ENCODE measurements at regions not wholly inside any gene's neighbourhood (a gene's known extent, or its start where the extent isn't known, plus 50 kb on each side); places are given as distances from the start of the nearest gene placed in this dataset.

DNA sequence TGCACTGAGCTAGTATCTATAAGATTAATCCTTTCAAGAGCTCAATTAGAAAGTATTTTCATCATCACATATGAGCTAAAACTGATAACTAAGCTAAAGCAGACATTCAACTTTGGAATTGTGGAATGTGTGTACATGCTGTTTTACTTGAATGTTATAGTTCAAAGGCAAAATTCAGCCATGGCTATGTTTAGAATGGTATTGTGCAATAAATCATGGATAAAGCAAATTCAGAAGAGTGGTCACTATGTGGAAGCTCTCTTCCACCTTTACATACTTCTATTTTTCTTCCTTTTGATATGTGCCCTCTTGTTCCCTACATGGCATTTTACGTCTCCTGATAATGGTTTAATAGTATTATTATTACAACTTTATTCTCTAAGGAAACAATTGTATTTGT, 1366.3 kb upstream of the LRRTM1 start:
- TF ChIP-seq, protein P1, sequence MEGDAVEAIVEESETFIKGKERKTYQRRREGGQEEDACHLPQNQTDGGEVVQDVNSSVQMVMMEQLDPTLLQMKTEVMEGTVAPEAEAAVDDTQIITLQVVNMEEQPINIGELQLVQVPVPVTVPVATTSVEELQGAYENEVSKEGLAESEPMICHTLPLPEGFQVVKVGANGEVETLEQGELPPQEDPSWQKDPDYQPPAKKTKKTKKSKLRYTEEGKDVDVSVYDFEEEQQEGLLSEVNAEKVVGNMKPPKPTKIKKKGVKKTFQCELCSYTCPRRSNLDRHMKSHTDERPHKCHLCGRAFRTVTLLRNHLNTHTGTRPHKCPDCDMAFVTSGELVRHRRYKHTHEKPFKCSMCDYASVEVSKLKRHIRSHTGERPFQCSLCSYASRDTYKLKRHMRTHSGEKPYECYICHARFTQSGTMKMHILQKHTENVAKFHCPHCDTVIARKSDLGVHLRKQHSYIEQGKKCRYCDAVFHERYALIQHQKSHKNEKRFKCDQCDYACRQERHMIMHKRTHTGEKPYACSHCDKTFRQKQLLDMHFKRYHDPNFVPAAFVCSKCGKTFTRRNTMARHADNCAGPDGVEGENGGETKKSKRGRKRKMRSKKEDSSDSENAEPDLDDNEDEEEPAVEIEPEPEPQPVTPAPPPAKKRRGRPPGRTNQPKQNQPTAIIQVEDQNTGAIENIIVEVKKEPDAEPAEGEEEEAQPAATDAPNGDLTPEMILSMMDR (IDR thresholded peaks at IDR 0.05; ENCODE audit: low read depth, low read length): no peak
- no peak overlapping the region for H3K4me3 ChIP-seq (replicated peaks in 1 of 2; ENCODE audit: low read depth in 2 of 2, low read length in 2 of 2)
- DNase-seq (ENCODE audit: low read depth in 2 of 2): no peak

DNA sequence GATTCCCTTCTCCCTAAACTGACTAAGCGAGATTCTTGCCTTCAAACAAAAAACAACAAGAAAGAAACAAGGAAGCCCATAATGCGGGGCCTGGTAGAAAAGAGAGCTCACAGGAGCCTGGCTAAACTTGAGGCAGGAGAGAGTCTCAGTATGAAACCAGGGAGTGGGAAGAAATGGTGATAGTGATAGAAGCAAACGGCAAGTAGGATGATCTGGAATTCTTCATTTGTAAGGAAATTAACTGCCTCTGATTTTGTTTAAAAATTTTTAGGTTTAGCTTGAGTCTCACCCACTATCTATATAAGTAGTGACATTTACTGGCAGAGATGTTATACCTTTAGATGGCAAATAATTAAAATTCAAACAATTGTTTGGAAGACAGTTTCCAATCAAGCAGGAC, 1356.5 kb upstream of the LRRTM1 start:
- TF ChIP-seq, protein P1 (IDR thresholded peaks at IDR 0.05; ENCODE audit: low read depth, low read length): no peak
- DNase-seq (ENCODE audit: low read depth in 2 of 2): no peak
- H3K4me3 ChIP-seq (replicated peaks in 1 of 2; ENCODE audit: low read depth in 2 of 2, low read length in 2 of 2): no peak overlapping the region

DNA sequence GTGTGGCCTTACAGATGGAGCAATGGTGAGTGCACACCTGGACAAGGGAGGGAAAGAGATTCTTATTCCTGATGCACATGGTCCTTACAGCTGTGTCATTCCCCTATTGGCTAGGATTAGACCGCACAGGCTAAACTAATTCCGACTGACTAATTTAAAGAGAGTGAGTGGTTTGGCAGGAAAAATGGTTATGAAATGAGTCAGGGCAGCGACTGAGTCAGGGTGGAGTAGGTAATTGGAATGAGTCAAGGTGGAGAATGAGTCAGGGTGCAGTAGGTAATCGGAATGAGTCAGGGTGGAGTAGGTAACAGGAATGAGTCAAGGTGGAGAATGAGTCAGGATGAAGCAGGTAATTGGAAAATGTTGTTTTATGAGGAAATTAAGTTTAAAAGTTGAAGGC, 1353.7 kb upstream of the LRRTM1 start:
- TF ChIP-seq, protein P1 (IDR thresholded peaks at IDR 0.05; ENCODE audit: low read depth, low read length): no peak
- DNase-seq (ENCODE audit: low read depth in 2 of 2): peak in 1 of 2 donors; percentile 17
- H3K4me3 ChIP-seq (replicated peaks in 1 of 2; ENCODE audit: low read depth in 2 of 2, low read length in 2 of 2): no peak overlapping the region

DNA sequence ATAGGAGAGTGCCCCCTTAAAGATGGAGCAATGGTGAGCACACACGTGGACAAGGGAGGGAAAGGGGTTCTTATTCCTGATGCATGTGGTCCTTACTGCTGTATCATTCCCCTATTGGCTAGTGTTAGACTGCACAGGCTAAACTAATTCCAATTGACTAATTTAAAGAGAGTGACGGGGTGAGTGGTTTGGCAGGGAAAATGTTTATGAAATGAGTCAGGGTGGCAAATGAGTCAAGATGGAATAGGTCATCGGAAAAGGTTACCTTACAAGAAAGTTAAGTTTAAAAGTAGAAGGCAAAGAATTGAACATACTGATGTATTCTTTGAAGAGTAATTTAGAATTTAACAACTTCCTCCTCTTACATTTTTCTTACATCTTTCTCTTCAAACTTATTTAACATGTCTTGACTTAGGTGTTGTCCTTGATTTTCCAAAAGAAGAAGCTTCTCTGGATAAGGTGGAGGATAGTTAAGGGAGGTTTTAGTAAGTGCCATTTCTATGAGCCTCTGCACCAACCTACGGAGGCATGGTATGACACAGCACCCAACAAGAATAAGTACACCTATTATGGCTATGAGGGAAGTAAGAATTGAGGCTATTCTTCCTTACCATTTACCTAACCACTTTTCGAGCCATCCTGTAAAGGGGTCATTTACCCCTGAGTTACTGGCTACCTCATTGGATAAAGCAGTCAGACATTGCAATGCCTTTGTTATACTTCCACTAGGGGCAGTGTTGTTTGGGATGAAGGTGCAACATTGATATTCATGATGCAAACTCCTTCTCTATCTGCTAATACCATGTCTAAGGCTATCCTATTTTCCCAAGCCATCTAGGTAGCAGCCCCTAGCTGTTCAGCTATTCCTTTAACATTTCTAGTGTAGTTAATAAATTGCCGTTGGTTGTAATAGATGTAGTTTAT, 1345.8 kb upstream of the LRRTM1 start:
- TF ChIP-seq, protein P1 (IDR thresholded peaks at IDR 0.05; ENCODE audit: low read depth, low read length): no peak
- peak in 1 of 2 donors; percentile 1 for DNase-seq (ENCODE audit: low read depth in 2 of 2)
- no peak overlapping the region for H3K4me3 ChIP-seq (replicated peaks in 1 of 2; ENCODE audit: low read depth in 2 of 2, low read length in 2 of 2)

DNA sequence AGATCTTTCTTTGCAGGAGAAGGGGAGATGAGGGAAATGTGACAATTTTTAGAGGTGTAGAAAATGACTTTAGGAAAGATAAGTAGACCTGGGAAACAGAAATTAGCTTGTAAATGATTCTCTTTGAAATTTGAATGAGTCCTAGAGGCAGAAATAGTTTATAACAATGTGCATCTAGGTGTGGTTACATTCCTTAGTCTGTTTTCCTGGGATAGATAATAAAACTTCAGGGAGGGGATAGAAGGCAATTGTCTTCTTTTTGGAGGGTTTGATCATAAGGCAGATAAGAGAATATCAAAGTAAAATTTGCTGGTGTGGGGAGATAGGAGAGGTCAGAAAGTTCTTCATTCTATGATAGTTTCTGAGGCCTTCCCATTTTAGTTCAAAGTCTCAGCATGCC, 1344.3 kb upstream of the LRRTM1 start:
- no peak for DNase-seq (ENCODE audit: low read depth in 2 of 2)
- TF ChIP-seq, protein P1 (IDR thresholded peaks at IDR 0.05; ENCODE audit: low read depth, low read length): no peak
- H3K4me3 ChIP-seq (replicated peaks in 1 of 2; ENCODE audit: low read depth in 2 of 2, low read length in 2 of 2): no peak overlapping the region

DNA sequence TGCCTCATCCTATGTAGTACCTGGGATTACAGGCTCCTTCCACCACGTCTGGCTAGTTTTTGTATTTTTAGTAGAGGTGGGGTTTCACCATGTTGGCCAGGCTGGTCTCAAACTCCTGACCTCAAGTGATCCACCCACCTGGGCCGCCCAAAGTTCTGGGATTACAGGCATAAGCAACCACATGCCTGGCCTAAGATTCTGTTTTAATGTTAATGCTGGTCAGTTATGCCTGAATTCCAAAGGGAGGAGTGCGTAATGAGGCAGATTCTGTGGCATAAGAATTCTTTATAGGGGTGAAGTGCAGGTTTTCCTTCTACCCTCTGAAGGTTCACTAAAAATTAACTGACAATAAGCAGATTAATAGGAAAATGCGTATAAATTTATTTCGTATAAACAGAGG, 1343.8 kb upstream of the LRRTM1 start:
- no peak overlapping the region for H3K4me3 ChIP-seq (replicated peaks in 1 of 2; ENCODE audit: low read depth in 2 of 2, low read length in 2 of 2)
- TF ChIP-seq, protein P1 (IDR thresholded peaks at IDR 0.05; ENCODE audit: low read depth, low read length): no peak
- DNase-seq (ENCODE audit: low read depth in 2 of 2): no peak
